ENCODE measurements at regions not wholly inside any gene's neighbourhood (a gene's known extent, or its start where the extent isn't known, plus 50 kb on each side); places are given as distances from the start of the nearest gene placed in this dataset.

GRCh38 chr12:127594351-127594970, 672.5 kb upstream of the TMEM132C start:
- no TSS peak for BruUV-seq (replicated peaks)
- in situ Hi-C loops (cut with MboI): no loop called here
- RAD21 ChIA-PET (ENCODE audit: unreplicated experiment): no interaction called here
- Histone ChIP-seq H3K27ac (ENCODE audit: control insufficient read depth, insufficient read depth) (no peak overlapping the region), H3K9ac (ENCODE audit: control insufficient read depth, insufficient read depth, low read length) (no peak overlapping the region), H3K79me2 (ENCODE audit: control insufficient read depth, insufficient read depth, low read length) (no peaks in the 10 kb centered on the region), H3K9me3 (replicated peaks; ENCODE audit: control insufficient read depth, insufficient read depth, low read length) (no peaks in the 10 kb centered on the region), H3K4me2 (ENCODE audit: control insufficient read depth, insufficient read depth) (no peak overlapping the region), H2AFZ (ENCODE audit: control insufficient read depth, low read depth, low read length) (no peak overlapping the region), H3K4me3 (no peak overlapping the region), H3K36me3 (ENCODE audit: control insufficient read depth in 2 of 2, insufficient read depth in 2 of 2, low read length in 1 of 2) (no peaks in the 10 kb centered on the region), H3K27me3 (replicated peaks in 1 of 2; ENCODE audit: control insufficient read depth in 2 of 2, insufficient read depth in 2 of 2, low read length in 1 of 2) (no peaks in the 10 kb centered on the region), H3K4me1 (ENCODE audit: control insufficient read depth, insufficient read depth, low read length) (no peaks in the 10 kb centered on the region), H4K20me1 (ENCODE audit: control insufficient read depth, insufficient read depth) (no peaks in the 10 kb centered on the region)
- CTCF ChIA-PET: interaction anchor here (0.6 to 1.3 kb wide), 2 partner anchors 15 to 391 kb away, joined by 3 read pairs; no protein-coding TSS in a partner anchor
- SMC1A ChIA-PET (ENCODE audit: uncharacterized antibody, unreplicated experiment): interaction anchor here (0.5 to 1.4 kb wide), 3 partner anchors 41 to 145 kb away, joined by 3 read pairs; no protein-coding TSS in a partner anchor
- intact Hi-C loops (cut with micrococcal nuclease; ENCODE audit: unreplicated experiment): no loop called here
- ATAC-seq: no peak
- POLR2A ChIA-PET: no interaction called here
- no peak for DNase-seq (ENCODE audit: low read depth, low spot score)
- no peak for FAIRE-seq
- WGBS (ENCODE audit: insufficient coverage, insufficient replicate concordance, low lambda C conversion rate, missing lambda C conversion rate): 21% methylated on average over 6 of the region's 6 CpGs
- no peak for TF ChIP-seq SUZ12 (IDR thresholded peaks at IDR 0.05; ENCODE audit: unreplicated experiment)
- TF ChIP-seq RAD51 (IDR thresholded peaks at IDR 0.05): no peak
- no peak for TF ChIP-seq BHLHE40 (IDR thresholded peaks at IDR 0.05; ENCODE audit: borderline replicate concordance in 1 of 2, low read depth in 2 of 2, low read length in 1 of 2)
- TF ChIP-seq ZBTB33 (IDR thresholded peaks at IDR 0.05): no peak
- no peak for TF ChIP-seq MYB (IDR thresholded peaks at IDR 0.05; ENCODE audit: borderline replicate concordance, low read depth, low read length)
- no peak for TF ChIP-seq USF1 (IDR thresholded peaks at IDR 0.05; ENCODE audit: borderline replicate concordance, extremely low read length, insufficient read depth, low read depth, low read length)
- no peak for TF ChIP-seq HSF1 (IDR thresholded peaks at IDR 0.05; ENCODE audit: low read depth, low read length)
- TF ChIP-seq, protein P1, sequence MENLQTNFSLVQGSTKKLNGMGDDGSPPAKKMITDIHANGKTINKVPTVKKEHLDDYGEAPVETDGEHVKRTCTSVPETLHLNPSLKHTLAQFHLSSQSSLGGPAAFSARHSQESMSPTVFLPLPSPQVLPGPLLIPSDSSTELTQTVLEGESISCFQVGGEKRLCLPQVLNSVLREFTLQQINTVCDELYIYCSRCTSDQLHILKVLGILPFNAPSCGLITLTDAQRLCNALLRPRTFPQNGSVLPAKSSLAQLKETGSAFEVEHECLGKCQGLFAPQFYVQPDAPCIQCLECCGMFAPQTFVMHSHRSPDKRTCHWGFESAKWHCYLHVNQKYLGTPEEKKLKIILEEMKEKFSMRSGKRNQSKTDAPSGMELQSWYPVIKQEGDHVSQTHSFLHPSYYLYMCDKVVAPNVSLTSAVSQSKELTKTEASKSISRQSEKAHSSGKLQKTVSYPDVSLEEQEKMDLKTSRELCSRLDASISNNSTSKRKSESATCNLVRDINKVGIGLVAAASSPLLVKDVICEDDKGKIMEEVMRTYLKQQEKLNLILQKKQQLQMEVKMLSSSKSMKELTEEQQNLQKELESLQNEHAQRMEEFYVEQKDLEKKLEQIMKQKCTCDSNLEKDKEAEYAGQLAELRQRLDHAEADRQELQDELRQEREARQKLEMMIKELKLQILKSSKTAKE (IDR thresholded peaks at IDR 0.05; ENCODE audit: low read depth, poor library complexity, severe bottlenecking): no peak
- TF ChIP-seq NBN (IDR thresholded peaks at IDR 0.05): no peak
- TF ChIP-seq POLR2AphosphoS5 (IDR thresholded peaks at IDR 0.05; ENCODE audit: low read length): no peak
- TF ChIP-seq KLF5 (IDR thresholded peaks at IDR 0.05; ENCODE audit: partially characterized antibody): no peak
- no peak for TF ChIP-seq SMC3 (IDR thresholded peaks at IDR 0.05; ENCODE audit: borderline replicate concordance, low read length)
- TF ChIP-seq BMI1 (IDR thresholded peaks at IDR 0.05; ENCODE audit: borderline replicate concordance): no peak
- no peak for TF ChIP-seq NFXL1 (IDR thresholded peaks at IDR 0.05; ENCODE audit: borderline replicate concordance)
